Mesendoderm (in vitro differentiated cells): ENCODE measurements at regions not wholly inside any gene's neighbourhood (a gene's known extent, or its start where the extent isn't known, plus 50 kb on each side); places are given as distances from the start of the nearest gene placed in this dataset.

Experiments used
- DNase-seq: peaks from one replicate; pipeline ENCODE4 v3.0.0; 2013
- H2AK5ac ChIP-seq: 2 replicates; pipeline ENCODE4 v1.6.1; 2013; ENCODE audit warnings: low read length, inconsistent platforms
- H2BK120ac ChIP-seq: 2 replicates; pipeline ENCODE4 v1.6.1; 2013; ENCODE audit warnings: low read depth, mild to moderate bottlenecking, low read length, moderate library complexity, mixed read lengths
- H2BK15ac ChIP-seq: replicated peaks from 2 replicates; pipeline ENCODE4 v1.6.1; 2013; ENCODE audit warnings: low read depth, mild to moderate bottlenecking, moderate library complexity
- H2BK5ac ChIP-seq: 2 replicates; pipeline ENCODE4 v1.6.1; 2013; ENCODE audit warnings: low read length, inconsistent platforms
- H3K18ac ChIP-seq: 2 replicates; pipeline ENCODE4 v1.6.1; 2013; ENCODE audit warnings: mild to moderate bottlenecking, low read length, mixed read lengths
- H3K23ac ChIP-seq: one replicate; pipeline ENCODE4 v1.6.1; 2013; ENCODE audit warnings: low read length
- H3K27ac ChIP-seq: 2 replicates; pipeline ENCODE4 v1.5.1; 2013; ENCODE audit warnings: low read depth, mild to moderate bottlenecking, inconsistent platforms, low read length, moderate library complexity
- H3K27me3 ChIP-seq: 2 replicates; pipeline ENCODE4 v1.6.1; 2013; ENCODE audit warnings: low read length, control low read depth, mild to moderate bottlenecking, inconsistent platforms; ENCODE audit not compliant: insufficient read depth, poor library complexity
- H3K36me3 ChIP-seq: 2 replicates; pipeline ENCODE4 v1.6.1; 2013; ENCODE audit warnings: low read length, inconsistent platforms; ENCODE audit not compliant: control insufficient read depth, insufficient read depth
- H3K4ac ChIP-seq: one replicate; pipeline ENCODE4 v1.6.1; 2013; ENCODE audit warnings: low read depth, mild to moderate bottlenecking, low read length, moderate library complexity
- H3K4me1 ChIP-seq: 2 replicates; pipeline ENCODE4 v1.6.1; 2013; ENCODE audit warnings: low read depth, low read length, inconsistent platforms; ENCODE audit not compliant: control insufficient read depth
- H3K4me2 ChIP-seq: 2 replicates; pipeline ENCODE4 v1.6.1; 2013; ENCODE audit warnings: low read length
- H3K4me3 ChIP-seq: 2 replicates; pipeline ENCODE4 v1.5.1; 2013; ENCODE audit warnings: mild to moderate bottlenecking, low read length
- H3K56ac ChIP-seq: one replicate; pipeline ENCODE4 v1.6.1; 2013; ENCODE audit warnings: low read length
- H3K79me1 ChIP-seq: 2 replicates; pipeline ENCODE4 v1.6.1; 2013; ENCODE audit warnings: low read length, inconsistent platforms
- H3K79me2 ChIP-seq: 2 replicates; pipeline ENCODE4 v1.6.1; 2013; ENCODE audit warnings: mild to moderate bottlenecking, low read length; ENCODE audit not compliant: control insufficient read depth, insufficient read depth
- H3K9ac ChIP-seq: 2 replicates; pipeline ENCODE4 v1.6.1; 2013; ENCODE audit warnings: low read length, inconsistent platforms
- H4K5ac ChIP-seq: one replicate; pipeline ENCODE4 v1.6.1; 2013; ENCODE audit warnings: low read length
- H4K8ac ChIP-seq: one replicate; pipeline ENCODE4 v1.6.1; 2013; ENCODE audit warnings: low read depth, mild to moderate bottlenecking, control low read depth, low read length, moderate library complexity
- WGBS: extraction: QIAGEN DNeasy Blood & Tissue Kit; methylation state at CpG from one replicate; pipeline ENCODE4 v1.1.7; 2013; ENCODE audit warnings: low lambda C conversion rate, missing lambda C conversion rate; ENCODE audit not compliant: insufficient coverage; ENCODE audit errors: extremely low coverage; 5-methylcytosine and 5-hydroxymethylcytosine counted together

GRCh38 chr13:81986308-81986707 is 1645.4 kb upstream of the SPRY2 start:
- Histone ChIP-seq H3K79me2 (no peaks in the 10 kb centered on the region), H4K5ac (no peak overlapping the region), H3K23ac (no peak overlapping the region), H3K4me1 (peaks cover 3% of the 10 kb centered on the region), H2AK5ac (no peak overlapping the region), H2BK5ac (no peak overlapping the region), H3K18ac (peak overlapping the region; percentile 99), H4K8ac (no peak overlapping the region), H3K27ac (peak overlapping the region; percentile 97), H3K4me2 (no peak overlapping the region), H3K9ac (peak overlapping the region; percentile 20), H3K36me3 (no peaks in the 10 kb centered on the region), H2BK120ac (no peak overlapping the region), H3K27me3 (no peaks in the 10 kb centered on the region), H3K4me3 (no peak overlapping the region), H3K4ac (no peak overlapping the region), H3K56ac (no peak overlapping the region), H3K79me1 (no peaks in the 10 kb centered on the region), H2BK15ac (no peak overlapping the region)
- DNase-seq, result peak; percentile 89
- WGBS, result no CpG with 5 or more reads among the region's 1 CpG

- Histone ChIP-seq H3K79me2 (no peaks in the 10 kb centered on the region), H3K79me1 (no peaks in the 10 kb centered on the region), H2BK5ac (peak overlapping the region; percentile 4), H3K56ac (peak overlapping the region; percentile 22), H4K8ac (no peak overlapping the region), H3K4me1 (no peaks in the 10 kb centered on the region), H2BK120ac (no peak overlapping the region), H3K4me3 (no peak overlapping the region), H2AK5ac (no peak overlapping the region), H3K4me2 (no peak overlapping the region), H3K4ac (no peak overlapping the region), H4K5ac (no peak overlapping the region), H2BK15ac (no peak overlapping the region), H3K27ac (no peak overlapping the region), H3K27me3 (no peaks in the 10 kb centered on the region), H3K9ac (no peak overlapping the region), H3K36me3 (no peaks in the 10 kb centered on the region), H3K23ac (no peak overlapping the region), H3K18ac (peak overlapping the region; percentile 55)
- DNase-seq, result peak; percentile 55
Measured at GRCh38 chr13:81957121-81957520, 1616.2 kb upstream of the SPRY2 start.

GRCh38 chr13:81929988-81930387 is 1589.1 kb upstream of the SPRY2 start:
- H3K9ac ChIP-seq, result no peak overlapping the region
- H2BK120ac ChIP-seq, result no peak overlapping the region
- H3K36me3 ChIP-seq, result no peaks in the 10 kb centered on the region
- no peak overlapping the region for H3K23ac ChIP-seq
- no peaks in the 10 kb centered on the region for H3K27me3 ChIP-seq
- H3K79me1 ChIP-seq, result no peaks in the 10 kb centered on the region
- no peak overlapping the region for H3K4ac ChIP-seq
- H3K4me1 ChIP-seq, result no peaks in the 10 kb centered on the region
- H2AK5ac ChIP-seq, result no peak overlapping the region
- H3K4me2 ChIP-seq, result no peak overlapping the region
- H4K8ac ChIP-seq, result no peak overlapping the region
- H4K5ac ChIP-seq, result no peak overlapping the region
- no peak overlapping the region for H2BK5ac ChIP-seq
- DNase-seq, result peak; percentile 88
- WGBS, result no CpG with 5 or more reads among the region's 3 CpGs
- no peaks in the 10 kb centered on the region for H3K79me2 ChIP-seq
- H3K4me3 ChIP-seq, result no peak overlapping the region
- no peak overlapping the region for H3K18ac ChIP-seq
- H3K56ac ChIP-seq, result peak overlapping the region; percentile 80
- no peak overlapping the region for H3K27ac ChIP-seq
- no peak overlapping the region for H2BK15ac ChIP-seq

- Histone ChIP-seq H3K27me3 (no peaks in the 10 kb centered on the region), H2BK15ac (no peak overlapping the region), H3K27ac (no peak overlapping the region), H3K4me1 (no peaks in the 10 kb centered on the region), H3K18ac (peak overlapping the region; percentile 39), H3K4ac (peak overlapping the region; percentile 93), H3K23ac (no peak overlapping the region), H3K4me2 (no peak overlapping the region), H3K56ac (peak overlapping the region; percentile 12), H3K79me2 (no peaks in the 10 kb centered on the region), H3K79me1 (no peaks in the 10 kb centered on the region), H2BK120ac (peak overlapping the region; percentile 74), H3K9ac (no peak overlapping the region), H2BK5ac (peak overlapping the region; percentile 1), H3K4me3 (no peak overlapping the region), H4K8ac (no peak overlapping the region), H2AK5ac (peak overlapping the region; percentile 3), H3K36me3 (no peaks in the 10 kb centered on the region), H4K5ac (no peak overlapping the region)
- DNase-seq, result peak; percentile 61
Measured at GRCh38 chr13:81927347-81927746, 1586.4 kb upstream of the SPRY2 start.

GRCh38 chr13:81917810-81918209 is 1576.9 kb upstream of the SPRY2 start:
- H3K9ac ChIP-seq, result no peak overlapping the region
- H3K79me1 ChIP-seq, result no peaks in the 10 kb centered on the region

GRCh38 chr13:81916461-81916860 is 1575.5 kb upstream of the SPRY2 start:
- H2BK5ac ChIP-seq, result no peak overlapping the region
- no peak overlapping the region for H3K4me2 ChIP-seq
- H3K79me1 ChIP-seq, result no peaks in the 10 kb centered on the region
- H2AK5ac ChIP-seq, result no peak overlapping the region
- H2BK15ac ChIP-seq, result no peak overlapping the region
- H3K9ac ChIP-seq, result no peak overlapping the region
- H2BK120ac ChIP-seq, result no peak overlapping the region
- no peaks in the 10 kb centered on the region for H3K79me2 ChIP-seq
- no peak overlapping the region for H4K8ac ChIP-seq
- H3K27me3 ChIP-seq, result no peaks in the 10 kb centered on the region
- no peaks in the 10 kb centered on the region for H3K36me3 ChIP-seq
- no peak overlapping the region for H3K4me3 ChIP-seq
- no peaks in the 10 kb centered on the region for H3K4me1 ChIP-seq
- H3K23ac ChIP-seq, result no peak overlapping the region
- H4K5ac ChIP-seq, result no peak overlapping the region
- H3K4ac ChIP-seq, result no peak overlapping the region
- no peak overlapping the region for H3K27ac ChIP-seq
- no peak overlapping the region for H3K18ac ChIP-seq
- DNase-seq, result no peak
- no peak overlapping the region for H3K56ac ChIP-seq

More at GRCh38 chr13:81917810-81918209, 1576.9 kb upstream of the SPRY2 start:
- no peak overlapping the region for H3K23ac ChIP-seq
- no peak overlapping the region for H3K4me3 ChIP-seq
- H3K4ac ChIP-seq, result no peak overlapping the region
- no CpG with 5 or more reads among the region's 2 CpGs for WGBS
- H3K4me1 ChIP-seq, result no peaks in the 10 kb centered on the region
- H2BK5ac ChIP-seq, result no peak overlapping the region
- H3K27me3 ChIP-seq, result no peaks in the 10 kb centered on the region
- H2AK5ac ChIP-seq, result no peak overlapping the region
- no peak overlapping the region for H2BK15ac ChIP-seq
- no peak overlapping the region for H2BK120ac ChIP-seq
- H3K36me3 ChIP-seq, result no peaks in the 10 kb centered on the region
- no peak overlapping the region for H4K5ac ChIP-seq
- peak; percentile 31 for DNase-seq
- H3K56ac ChIP-seq, result no peak overlapping the region
- no peak overlapping the region for H3K18ac ChIP-seq
- H3K4me2 ChIP-seq, result no peak overlapping the region
- no peak overlapping the region for H3K27ac ChIP-seq
- no peak overlapping the region for H4K8ac ChIP-seq
- no peaks in the 10 kb centered on the region for H3K79me2 ChIP-seq
